SIG-M5 treated with dmso at 0.1 percent for 504 hours (cell line): ENCODE measurements at regions not wholly inside any gene's neighbourhood (a gene's known extent, or its start where the extent isn't known, plus 50 kb on each side); places are given as distances from the start of the nearest gene placed in this dataset.

Source experiments
- DNase-seq: peaks from one replicate; lab custom pipeline; 2025; ENCODE audit not compliant: unreplicated experiment; lab: John Stamatoyannopoulos, UW

DNA sequence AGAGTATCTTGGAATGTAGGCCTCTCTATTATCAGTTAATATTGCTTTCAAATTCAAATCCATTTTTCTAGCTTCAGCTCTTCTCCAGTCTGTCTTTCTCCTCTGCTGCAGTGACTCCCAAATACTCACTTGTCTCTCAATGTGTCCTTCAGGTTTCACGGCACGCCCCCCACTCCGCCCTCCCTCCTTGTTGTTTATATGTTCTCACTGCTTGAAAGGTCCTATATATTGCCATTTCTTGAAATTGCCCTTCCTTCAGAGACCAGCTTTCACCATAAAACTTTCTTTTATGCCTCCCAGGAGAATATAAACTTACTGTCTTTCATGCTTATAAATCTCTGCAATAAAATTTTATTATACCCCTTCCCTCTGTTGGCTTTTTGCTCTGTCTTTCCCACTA is 668.2 kb downstream of the CCSER2 start:
- no peak for DNase-seq

DNA sequence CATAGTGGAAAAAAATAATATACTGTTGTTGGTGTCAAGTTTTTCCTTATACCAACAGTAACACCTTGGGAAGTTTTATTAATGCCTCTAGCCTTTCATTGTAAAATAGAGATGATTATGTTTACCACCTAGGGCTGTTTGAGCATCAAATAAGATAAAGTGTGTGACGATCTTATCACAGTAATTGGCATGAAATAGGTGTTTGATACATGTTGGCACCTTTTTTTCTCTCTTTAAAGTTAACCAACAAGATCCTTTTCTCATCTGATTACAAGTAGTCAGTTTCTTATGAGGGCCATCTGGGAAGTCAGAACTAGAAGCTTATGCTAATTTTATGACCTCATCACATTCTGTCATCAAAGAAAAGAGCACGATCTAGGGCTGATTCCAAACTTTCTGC is 669.5 kb downstream of the CCSER2 start:
- DNase-seq, result no peak

DNA sequence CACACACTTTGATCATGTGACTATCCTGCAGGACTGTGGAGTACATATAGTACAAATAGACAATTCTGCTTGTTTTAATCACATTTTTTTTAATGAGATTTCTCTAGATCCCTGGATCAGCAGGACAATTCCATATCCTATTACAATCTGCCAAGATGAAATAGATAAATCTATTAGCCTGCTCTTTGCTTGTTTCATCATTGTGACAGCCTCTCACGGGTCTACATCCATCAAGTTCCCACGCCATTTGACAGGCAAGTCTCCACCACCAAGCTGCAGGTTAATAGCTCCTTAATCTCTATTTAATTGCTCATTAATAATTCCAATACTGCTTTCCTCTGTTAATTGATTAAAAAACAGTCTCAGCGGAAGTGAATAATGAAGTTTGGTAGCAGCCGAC is 671.5 kb downstream of the CCSER2 start:
- DNase-seq, result no peak

DNA sequence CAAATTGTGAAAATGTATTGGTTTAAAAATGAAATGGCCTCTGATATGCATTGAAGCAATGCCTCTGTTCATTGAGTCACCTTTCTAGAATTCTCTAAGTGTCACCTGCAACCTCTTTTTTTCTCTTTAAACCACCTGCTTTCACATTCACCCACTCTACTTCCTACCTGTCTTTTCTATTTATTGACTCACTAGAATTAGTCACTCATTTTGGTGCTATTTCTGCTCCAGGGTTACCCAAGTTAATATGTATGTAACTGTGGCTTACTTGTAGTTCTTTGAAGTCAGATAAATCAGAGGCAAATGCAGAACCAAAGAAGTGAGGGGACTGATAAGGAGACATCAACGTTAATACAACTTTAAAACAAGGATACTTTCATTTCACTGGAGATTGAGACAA is 674.7 kb downstream of the CCSER2 start:
- no peak for DNase-seq

DNA sequence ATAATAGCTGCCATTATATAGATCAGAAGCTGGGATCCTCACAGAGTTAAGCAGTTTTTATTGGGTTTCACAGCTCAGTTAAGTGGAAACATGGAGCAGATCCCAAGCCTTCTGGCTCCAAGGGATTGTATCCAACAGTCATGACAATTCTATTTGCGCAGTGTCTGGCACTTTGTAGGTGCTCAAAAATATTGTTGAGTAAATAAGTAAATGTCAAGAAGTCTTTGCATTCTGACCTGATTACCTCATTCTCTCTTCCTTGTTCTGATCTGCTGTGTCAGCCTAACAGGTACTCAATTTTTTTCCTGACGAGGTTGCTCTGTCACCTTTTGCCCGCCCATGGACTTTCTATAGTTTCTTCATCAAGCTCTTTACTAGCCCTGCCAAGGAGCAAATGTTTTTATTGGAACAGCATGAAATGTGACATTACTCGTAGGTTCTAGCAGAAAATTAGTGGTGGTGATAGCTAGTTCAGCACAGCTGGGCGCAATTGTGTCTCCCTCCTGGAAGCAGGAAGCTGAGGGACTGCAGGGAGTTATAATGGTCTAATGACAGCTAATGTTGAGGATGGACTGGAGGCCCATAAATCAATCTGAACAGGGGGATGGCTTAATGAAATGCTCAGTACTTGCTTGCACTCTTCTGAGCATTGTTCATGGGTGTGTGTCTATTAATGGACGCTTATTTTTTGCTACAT is 680.2 kb downstream of the CCSER2 start:
- peak; percentile 15 for DNase-seq

DNA sequence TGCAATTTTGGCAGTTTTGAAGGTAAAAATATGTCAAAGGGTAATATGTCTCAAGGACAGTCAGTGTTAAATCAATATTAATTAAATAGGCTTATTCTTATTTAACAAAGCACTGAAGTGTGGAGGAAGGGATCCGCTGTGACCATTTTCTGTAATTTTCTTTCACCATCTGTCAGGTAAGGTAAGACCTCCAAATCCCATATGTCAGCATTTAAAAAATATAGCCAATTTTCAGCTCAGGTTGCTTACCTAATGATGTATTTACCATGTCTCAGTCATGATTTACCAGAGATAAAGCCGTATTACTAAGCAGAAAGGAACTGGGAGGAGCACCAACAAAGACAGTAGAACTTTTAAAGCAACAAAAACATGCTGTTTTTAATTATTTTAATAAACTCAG is 683.9 kb downstream of the CCSER2 start:
- no peak for DNase-seq

DNA sequence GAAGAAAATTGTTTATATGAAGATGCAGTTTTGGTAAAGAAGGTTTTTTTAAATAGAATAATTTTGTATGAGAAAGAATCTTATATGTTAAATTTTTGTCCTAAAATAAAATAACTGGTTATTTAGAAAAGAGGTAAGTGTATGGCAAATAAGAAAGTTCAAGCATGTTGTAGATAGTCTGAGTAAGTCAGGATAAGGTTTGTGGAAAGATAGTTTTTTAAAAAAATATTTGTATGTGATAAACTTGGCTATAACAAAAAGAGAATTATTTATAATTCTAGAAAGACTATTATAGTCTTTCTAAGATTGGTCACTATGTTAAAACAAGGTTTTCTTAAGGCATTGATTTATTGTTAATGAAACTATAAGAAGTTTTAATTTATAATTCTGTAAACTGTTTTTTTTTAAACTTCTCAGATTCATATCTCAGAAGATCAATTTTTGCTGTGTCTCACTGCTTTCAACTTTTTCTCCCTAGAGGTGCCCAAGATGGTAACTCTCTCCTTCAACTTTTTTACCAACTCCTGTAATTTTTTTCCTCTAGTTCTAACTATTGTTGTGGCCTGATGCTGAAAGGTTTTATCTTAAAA is 698.6 kb downstream of the CCSER2 start:
- DNase-seq, result no peak

DNA sequence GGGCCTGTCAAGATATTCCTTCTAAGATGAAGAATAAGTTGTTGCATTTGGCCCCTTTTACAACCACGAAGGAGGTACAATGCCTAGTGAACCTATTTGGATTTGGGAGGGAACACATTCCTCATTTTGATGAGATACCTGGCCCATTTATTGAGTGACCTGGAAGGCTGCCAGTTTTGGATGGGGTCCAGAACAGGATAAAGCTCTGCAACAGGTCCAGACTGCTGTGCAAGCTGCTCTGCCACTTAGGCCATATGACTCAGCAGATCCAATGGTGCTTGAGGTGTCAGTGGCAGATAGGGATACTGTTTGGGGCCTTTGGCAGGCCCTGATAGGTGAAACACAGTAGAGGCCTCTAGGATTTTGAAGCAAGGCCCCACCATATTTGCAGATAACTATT is 704.6 kb downstream of the CCSER2 start:
- no peak for DNase-seq

DNA sequence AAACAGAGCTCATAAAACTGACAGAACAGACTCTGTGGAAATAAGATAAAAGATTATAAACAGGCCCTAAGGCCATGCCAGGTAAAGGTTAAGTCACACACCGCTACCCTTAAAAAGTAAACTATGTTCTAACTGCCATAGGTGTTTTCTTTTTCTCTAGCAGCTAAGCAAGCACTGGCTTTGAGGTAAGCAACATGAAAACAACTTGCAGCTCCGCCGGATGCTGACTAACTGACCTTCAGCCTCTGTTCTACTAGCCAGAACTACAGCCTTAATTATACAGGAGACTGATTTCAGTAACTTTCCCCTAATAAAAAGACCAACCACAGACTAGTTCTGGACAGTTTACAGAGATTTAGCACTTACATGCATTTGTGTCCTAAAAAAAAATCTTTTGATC is 708.3 kb downstream of the CCSER2 start:
- no peak for DNase-seq

DNA sequence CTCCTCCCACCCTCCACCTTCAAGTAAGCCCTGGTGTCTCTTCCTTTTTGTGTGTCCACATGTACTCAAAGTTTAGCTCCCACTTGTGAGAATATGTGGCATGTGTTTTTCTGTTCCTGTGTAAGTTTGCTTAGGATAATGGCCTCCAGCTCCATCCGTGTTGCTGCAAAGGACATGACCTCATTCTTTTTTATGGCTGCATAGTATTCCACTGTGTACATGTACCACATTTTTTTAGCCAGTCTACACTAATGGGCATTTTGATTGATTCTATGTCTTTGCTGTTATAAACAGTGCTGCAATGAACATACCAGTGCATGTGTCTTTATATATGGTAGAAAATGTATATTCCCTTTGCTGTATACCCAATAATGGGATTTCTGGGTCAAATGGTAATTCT is 710.9 kb downstream of the CCSER2 start:
- DNase-seq, result no peak

DNA sequence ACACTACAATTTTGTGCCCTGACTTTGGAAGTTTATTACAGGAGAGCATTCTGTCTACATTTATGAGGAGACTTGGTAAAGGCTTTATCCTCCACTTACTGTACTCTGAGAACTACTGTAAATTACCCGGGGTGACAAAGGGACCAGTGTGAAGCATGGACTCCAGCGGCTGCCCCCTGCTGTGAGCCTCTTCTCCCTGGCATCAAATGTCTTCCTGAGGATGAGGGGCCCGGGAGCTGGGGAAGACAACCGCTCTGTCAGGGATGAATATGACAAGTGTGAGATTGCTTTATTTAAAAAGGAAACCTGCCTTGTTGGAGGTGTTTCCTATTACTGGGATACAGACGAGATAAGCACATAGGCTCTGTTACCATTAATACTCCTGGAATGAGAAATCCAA is 714.8 kb downstream of the CCSER2 start:
- no peak for DNase-seq

DNA sequence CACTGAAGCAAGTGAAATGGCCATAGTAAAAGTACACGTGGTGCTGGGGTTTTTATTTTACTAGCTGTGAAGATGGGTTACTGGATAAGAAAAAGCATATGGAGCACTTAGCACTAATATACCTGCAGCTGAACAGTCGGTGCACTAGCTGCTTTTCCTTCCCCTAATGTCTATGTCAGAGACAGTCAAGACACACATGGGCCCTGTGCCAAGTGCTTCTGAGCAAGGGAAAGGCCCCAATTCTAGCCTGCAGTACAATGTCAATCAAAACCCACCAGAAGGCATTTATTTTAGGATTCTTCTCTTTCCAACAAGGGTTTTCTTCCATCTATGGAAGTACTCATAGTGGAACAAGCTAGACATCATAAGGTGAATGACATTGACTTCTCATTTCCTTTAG is 716.7 kb downstream of the CCSER2 start:
- no peak for DNase-seq

DNA sequence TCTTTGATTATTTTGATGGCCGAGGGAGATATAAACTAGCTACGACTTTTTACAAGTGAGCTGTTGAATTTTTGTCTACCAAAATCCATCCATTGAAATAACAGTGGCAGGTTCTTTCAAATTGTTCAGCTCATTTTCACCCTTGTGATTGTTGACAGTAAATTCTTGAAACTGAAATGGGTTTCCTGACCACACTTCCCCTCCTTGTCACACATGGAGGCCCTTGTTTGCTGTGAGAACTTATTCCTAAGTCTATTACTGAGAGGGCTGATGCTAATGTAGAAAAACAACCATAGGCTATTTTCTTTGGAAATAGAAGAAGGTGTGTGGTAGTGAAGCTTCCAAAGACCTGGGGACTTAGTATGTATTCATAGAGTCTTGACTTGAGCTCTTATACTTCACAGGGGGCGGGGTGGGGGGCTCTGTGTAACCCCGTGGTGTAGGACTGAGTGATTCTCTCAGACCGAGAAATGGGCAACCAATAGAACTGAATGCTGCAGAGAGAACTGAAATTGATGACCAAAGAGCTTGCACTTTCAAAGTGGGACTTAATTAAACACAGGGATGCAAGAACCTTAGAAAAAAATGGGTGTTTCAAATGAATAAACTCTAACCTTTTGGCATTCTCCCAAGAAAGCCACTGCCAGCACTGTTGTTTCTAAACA is 718.9 kb downstream of the CCSER2 start:
- no peak for DNase-seq

DNA sequence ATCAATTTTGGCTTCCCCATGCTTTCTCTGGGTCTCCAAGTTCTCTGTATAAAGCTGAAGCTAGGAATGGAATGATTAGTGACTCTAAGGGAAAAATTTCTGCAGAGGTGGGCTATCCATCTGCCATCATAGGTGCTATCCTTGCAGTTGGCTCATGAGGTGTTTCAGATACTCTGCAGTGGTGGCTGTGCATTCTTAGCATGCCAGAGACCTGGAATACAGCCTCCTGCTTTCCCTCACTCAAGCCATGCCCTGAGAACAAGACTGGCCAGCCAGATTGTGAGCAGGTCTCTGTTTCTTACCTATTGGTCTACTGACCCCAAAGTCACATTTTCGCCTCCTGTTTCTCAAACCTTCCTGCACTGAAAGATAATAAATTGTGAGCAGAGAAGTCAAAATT is 719.6 kb downstream of the CCSER2 start:
- no peak for DNase-seq

DNA sequence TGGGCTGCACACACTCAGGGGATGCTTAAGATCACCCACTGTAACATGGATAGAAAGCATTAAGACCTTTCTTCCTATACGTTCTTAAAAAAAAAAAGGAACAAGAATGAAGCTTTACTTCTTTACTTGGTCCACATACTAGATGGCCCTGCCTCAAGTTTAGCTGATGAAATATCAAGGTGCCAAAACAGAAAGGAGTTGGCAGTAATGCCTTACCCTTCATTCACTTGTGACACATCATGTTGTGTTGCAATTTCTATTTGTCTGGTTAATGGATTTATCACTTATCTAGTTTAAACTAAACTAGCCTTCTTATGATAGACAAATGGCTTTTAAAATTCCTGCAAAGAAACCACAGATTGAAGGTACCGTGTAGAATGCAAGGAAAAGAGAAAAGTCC is 720.3 kb downstream of the CCSER2 start:
- no peak for DNase-seq

DNA sequence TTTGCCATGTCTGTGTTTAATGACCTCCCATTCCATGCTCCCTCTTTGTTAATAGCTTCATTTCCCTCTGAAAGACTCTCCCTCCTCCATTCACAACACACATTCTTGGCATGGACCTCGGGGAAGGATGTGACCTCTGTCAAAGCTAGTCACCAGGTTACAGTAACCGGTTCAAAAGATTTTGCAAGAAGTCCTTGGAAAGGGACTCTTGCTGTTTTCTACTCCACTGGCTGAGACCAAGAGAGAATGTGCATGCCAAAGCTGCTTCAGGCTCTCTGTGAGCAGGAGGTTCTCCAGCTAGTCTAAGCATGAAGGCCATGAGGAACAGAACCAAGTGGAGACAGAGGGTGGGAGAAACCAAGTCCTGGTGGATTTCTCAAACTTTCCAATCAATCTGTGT is 732.6 kb downstream of the CCSER2 start:
- DNase-seq, result no peak

DNA sequence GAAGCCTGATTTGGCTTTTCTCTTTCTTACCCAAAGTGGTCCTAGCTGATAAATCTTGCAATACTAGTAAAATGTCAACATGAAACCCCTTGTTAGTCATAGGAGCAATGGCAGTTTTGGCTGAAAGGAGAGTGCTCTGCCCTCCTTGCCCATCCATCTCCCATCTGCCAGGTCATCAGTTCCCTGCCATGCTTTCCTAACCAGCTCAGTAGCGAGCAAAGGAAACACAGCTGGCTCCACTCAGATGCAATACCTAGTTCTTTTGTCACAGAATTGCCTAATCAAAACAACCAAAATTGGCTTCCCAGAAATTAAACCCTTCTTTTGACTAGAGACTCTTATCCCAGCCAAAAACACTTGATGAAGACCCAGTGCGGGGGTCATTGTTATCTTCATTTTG is 733.0 kb downstream of the CCSER2 start:
- no peak for DNase-seq

DNA sequence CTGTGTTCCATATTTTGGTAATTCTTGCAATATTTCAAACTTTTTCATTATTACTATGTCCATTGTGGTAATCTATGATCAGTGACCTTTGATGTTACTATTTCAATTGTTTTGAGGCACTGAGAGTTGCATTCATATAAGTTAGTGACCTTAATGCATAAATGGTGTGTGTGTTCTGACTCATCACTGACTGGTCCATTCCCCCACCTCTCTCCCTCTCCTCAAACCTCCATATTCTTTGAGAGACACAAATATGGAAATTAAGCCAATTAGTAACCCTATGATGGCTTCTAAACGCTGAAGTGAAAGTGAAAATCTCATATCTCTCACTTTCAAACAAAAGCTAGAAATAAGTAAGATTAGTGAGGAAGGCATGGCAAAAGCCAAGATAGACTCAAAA is 739.6 kb downstream of the CCSER2 start:
- DNase-seq, result no peak

DNA sequence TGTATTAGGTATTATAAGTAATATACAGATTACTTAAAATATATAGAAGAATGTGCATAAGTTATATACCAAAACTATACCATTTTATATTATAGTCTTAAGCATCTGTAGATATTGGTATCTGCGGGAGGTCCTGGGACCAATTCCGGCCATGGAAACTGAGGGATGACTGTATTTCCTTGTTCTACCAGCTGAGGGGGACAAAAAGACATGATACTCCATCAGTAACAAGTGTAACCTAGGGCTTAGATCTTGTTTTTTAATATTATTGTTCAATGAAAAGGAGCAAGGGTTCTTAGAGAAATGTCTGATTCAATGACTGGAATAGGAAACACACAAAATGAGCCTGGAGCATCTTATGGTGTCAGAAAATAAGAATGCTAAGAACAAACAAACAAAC is 752.5 kb downstream of the CCSER2 start:
- DNase-seq, result no peak

DNA sequence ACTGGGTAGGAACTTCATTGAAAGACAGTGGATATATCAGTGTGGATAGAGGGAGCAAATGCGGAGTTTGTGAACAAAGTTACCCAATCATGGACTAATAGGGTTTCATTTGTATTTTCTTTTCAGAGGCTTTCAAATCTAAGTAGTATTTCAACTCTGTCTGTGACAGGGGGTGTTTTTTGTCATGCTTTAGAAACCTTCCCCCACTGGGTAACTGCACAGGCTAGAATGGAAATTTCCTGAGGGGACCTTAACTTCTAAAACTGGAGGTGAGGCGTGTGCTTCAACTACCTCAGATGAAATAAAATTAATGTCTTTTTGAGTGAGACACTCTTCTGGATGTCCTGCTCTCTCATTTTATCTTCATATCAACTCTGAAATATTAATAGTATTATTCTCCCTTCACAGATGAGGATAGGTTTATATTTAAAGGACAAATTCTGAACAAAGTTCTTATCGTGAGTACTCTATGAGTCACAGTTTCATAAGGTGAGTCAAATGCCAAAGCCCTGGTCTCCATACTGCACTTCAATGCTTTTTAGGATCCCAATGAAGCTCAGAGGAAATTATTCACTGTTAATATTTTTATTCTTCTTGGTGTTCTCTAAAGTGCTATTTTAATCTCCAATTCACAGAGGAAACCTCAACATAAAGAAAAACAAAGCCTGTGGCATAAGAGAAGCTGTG is 770.6 kb downstream of the CCSER2 start:
- no peak for DNase-seq

DNA sequence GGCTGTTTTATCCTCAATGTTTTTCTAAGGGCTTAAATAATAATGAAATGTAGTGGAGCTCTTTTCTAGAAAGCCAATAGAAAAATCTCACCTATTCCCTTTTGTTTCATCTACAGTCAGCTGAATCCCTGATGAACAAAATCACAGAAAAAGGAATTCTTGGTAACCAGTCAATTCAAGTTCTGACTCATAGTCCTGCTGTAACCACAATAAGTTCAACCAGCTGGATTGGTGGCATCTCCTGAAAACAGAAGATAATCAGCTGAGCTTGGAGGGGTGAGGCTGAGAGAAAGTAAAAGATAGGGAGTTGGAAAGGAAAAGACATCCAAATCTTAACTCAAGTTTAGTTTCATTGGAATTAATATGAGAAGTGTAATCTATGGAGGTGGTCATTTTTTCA is 772.1 kb downstream of the CCSER2 start:
- no peak for DNase-seq

DNA sequence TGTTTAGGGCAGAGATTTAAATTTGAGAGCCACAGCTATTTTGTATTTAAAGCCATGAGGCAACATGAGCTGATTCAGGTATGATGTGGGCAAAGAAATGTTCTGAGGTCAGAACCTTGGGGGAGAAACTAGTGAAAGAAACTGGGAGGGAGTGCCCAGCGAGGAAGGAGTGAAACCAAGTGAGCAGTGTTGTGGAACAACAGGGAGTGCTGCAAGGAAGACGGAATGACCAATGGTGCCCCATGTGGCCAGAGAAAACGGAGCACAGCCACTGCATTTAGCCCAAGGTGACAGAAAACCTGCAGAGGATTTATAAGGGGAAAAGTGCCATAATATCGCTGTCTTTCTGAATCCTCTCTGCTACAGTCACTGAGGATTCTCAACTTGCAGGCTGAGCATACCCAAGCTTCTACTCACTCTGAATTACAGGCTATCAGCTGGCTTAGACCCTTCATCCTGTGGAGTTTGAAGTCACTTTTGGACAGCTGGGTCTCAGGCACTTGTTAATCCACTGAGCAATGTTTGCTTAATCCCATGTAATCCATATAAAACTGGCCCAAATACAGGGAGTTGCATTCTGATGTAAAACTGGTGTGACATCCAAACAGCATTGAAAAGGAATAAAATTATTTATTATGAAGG is 777.3 kb downstream of the CCSER2 start:
- DNase-seq, result no peak
